ENCODE measurements at regions not wholly inside any gene's neighbourhood (a gene's known extent, or its start where the extent isn't known, plus 50 kb on each side); places are given as distances from the start of the nearest gene placed in this dataset.

- no peak overlapping the region for H3K4me3 ChIP-seq (ENCODE audit: low read depth, low read length)
- TF ChIP-seq CTCF (IDR thresholded peaks at IDR 0.05; ENCODE audit: borderline replicate concordance, insufficient read depth, low read depth, low read length), result no peak
Observed at GRCh38 chr21:16047904-16048303, 318.1 kb downstream of the USP25 start.

GRCh38 chr21:16055014-16055413 lies 325.2 kb downstream of the USP25 start:
- H3K4me3 ChIP-seq (ENCODE audit: low read depth, low read length), result no peak overlapping the region
- TF ChIP-seq CTCF (IDR thresholded peaks at IDR 0.05; ENCODE audit: borderline replicate concordance, insufficient read depth, low read depth, low read length), result no peak

- no peak overlapping the region for H3K4me3 ChIP-seq (ENCODE audit: low read depth, low read length)
- no peak for TF ChIP-seq CTCF (IDR thresholded peaks at IDR 0.05; ENCODE audit: borderline replicate concordance, insufficient read depth, low read depth, low read length)
Observed at GRCh38 chr21:16058896-16059295, 329.1 kb downstream of the USP25 start.

GRCh38 chr21:16059981-16060380 lies 330.2 kb downstream of the USP25 start:
- TF ChIP-seq CTCF (IDR thresholded peaks at IDR 0.05; ENCODE audit: borderline replicate concordance, insufficient read depth, low read depth, low read length), result no peak
- no peak overlapping the region for H3K4me3 ChIP-seq (ENCODE audit: low read depth, low read length)

GRCh38 chr21:16061194-16061593 lies 331.4 kb downstream of the USP25 start:
- TF ChIP-seq CTCF (IDR thresholded peaks at IDR 0.05; ENCODE audit: borderline replicate concordance, insufficient read depth, low read depth, low read length), result no peak
- no peak overlapping the region for H3K4me3 ChIP-seq (ENCODE audit: low read depth, low read length)

GRCh38 chr21:16069178-16070112 lies 339.7 kb downstream of the USP25 start:
- TF ChIP-seq CTCF (IDR thresholded peaks at IDR 0.05; ENCODE audit: borderline replicate concordance, insufficient read depth, low read depth, low read length), result no peak
- no peak overlapping the region for H3K4me3 ChIP-seq (ENCODE audit: low read depth, low read length)

GRCh38 chr21:16070207-16070651 lies 340.4 kb downstream of the USP25 start:
- H3K4me3 ChIP-seq (ENCODE audit: low read depth, low read length), result no peak overlapping the region
- TF ChIP-seq CTCF (IDR thresholded peaks at IDR 0.05; ENCODE audit: borderline replicate concordance, insufficient read depth, low read depth, low read length), result no peak
